NCI-H2171 (cell line): ENCODE measurements at regions not wholly inside any gene's neighbourhood (a gene's known extent, or its start where the extent isn't known, plus 50 kb on each side); places are given as distances from the start of the nearest gene placed in this dataset.

ENCODE experiments used
- DNase-seq: peaks from one replicate; lab custom pipeline; 2025; lab: John Stamatoyannopoulos, UW

DNA sequence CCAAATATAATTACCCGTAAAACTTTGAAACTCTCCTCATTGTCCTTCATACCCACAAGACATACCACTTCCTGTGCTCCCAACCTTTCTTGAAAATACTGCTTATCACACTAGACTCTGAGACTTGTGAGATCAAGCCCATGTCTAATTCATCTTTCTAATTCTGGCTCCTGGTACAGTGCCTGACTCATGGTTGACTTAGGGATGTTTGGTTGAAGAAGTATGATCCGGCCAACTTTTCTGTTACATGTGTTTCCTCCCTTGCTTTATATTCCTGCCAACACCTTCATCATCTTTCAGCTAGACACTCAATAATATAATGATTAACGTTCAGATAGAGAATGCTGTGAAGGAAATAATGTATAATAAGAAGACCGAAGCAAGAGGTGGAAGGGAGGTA, 58.2 kb downstream of the MEX3B start:
- DNase-seq = no peak

DNA sequence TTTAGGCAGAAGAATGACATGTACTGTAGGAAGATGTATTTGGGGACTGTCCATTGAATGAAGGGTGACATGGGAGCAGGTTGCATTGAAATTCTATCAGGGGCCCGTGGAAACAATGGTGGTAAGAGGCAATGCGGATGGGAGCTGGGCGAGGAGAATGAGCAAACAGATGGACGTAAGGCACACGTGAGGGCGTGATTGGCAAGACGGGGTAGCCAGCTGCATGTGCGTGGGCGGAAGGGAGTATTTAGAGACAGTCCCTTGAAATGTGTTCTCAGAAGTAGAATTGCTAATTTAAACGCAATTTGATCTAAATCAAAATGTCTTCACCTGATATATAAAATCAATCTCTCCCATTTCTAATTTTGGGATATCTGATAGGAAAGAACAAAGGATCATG, 62.3 kb downstream of the MEX3B start:
- no peak for DNase-seq

DNA sequence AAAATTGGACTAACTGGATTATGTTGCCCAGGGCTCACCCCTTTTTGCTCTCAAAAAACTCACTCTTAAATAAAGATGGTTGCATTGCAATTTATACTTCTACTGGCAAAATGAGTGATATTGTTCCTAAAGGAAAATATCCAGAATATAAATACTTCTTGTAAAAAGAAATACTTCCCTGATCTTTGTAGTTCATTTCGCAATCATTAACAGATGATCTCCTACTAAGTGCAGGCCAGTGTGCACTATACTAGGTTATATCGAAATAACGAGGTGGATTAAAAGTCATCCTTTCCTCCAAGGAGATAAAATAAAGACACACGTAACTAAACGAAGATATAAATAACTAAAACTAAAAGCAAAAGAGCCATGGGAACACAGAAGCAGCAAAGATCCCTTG, 63.0 kb downstream of the MEX3B start:
- no peak for DNase-seq

GRCh38 chr15:81981908-81982307, 63.9 kb downstream of the MEX3B start:
- no peak for DNase-seq

DNA sequence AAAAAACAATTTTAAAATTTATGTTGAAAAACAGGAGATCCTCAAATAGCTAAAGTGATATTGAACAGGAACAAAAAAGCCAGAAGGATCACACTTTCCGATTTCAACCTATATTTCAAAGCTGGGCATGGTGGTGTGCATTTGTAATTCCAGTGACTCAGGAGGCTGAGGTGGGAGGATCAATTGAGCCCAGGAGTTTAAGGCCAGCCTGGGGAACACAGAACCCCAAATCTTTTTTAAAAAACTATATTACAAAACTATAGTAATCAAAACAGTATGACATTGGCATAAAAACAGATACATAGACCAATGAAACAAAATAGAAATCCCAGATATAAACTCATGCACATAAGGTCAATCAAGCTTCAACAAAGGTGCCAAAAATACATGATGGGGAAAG, 68.4 kb downstream of the MEX3B start:
- DNase-seq = no peak

GRCh38 chr15:81968691-81969090, 77.1 kb downstream of the MEX3B start:
- no peak for DNase-seq

DNA sequence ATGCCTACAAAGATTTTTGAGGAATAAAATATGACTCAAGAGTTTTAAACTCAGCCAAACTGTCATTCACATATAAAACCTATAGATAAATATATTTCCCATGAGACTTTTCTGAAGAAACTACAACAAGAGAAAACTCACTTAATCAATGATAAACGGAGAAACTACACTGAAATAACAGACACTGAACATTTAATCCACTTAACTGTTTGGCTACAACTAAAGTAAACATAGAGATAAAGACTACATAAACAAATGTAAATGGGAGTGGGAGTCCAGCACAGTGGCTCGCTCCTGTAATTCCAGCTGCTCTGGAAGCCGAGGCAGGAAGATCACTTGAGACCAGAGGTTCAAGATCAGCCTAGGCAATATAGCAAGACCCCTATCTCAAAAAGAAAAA, 79.2 kb downstream of the MEX3B start:
- DNase-seq = no peak

DNA sequence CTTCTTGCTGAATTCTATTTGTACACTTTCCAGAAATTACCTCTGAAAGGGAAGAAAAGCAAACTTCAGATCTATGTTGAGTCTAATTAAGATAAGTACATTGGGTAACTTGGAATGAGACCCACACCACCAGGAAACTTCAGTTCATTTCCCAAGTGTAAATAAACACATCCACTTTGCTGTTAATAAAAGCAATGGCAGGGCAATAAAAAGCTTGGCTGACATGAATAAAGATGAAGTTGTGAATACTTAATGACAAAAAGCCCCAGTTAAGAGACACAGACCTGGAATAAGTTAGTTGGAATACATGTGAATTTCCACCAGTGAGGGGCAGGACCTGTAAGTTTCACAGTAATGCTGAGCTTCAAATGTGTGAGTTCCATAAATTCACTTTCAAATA, 83.3 kb downstream of the MEX3B start:
- DNase-seq = no peak

GRCh38 chr15:81959196-81959595, 86.6 kb downstream of the MEX3B start:
- no peak for DNase-seq

DNA sequence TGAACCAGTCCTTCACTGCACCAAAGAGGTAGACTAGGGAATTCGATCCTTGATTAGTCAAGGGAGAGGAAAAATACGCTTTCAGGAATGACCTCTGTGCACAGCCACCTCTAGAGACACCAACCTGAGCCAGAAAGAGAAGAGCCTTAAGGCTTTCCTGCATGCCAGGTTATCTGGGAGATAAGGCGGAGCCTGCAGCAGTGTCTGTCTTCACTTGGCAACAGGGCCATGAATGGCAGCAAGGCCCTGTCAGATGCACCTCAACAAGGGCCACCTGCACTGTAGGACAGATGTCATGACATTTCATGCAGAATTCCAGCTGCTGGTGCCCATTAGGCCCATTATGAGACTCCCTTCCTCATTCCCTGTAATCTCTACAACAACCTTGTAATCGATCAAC, 88.1 kb downstream of the MEX3B start:
- no peak for DNase-seq

GRCh38 chr15:81955382-81956062, 90.3 kb downstream of the MEX3B start:
- no peak for DNase-seq

GRCh38 chr15:81954158-81954783, 91.5 kb downstream of the MEX3B start:
- DNase-seq = no peak

- DNase-seq = no peak
Observed at GRCh38 chr15:81950841-81951414, 94.9 kb downstream of the MEX3B start.

- DNase-seq = no peak
Observed at GRCh38 chr15:81948751-81949150, 97.1 kb downstream of the MEX3B start.

- DNase-seq = no peak
Observed at GRCh38 chr15:81948222-81948621, 97.6 kb downstream of the MEX3B start.

- DNase-seq = no peak
Observed at GRCh38 chr15:81947548-81947947, 98.3 kb downstream of the MEX3B start.

- no peak for DNase-seq
Observed at GRCh38 chr15:81945014-81945615, 100.7 kb downstream of the MEX3B start.

- no peak for DNase-seq
Observed at GRCh38 chr15:81942655-81943195, 103.1 kb downstream of the MEX3B start.

DNA sequence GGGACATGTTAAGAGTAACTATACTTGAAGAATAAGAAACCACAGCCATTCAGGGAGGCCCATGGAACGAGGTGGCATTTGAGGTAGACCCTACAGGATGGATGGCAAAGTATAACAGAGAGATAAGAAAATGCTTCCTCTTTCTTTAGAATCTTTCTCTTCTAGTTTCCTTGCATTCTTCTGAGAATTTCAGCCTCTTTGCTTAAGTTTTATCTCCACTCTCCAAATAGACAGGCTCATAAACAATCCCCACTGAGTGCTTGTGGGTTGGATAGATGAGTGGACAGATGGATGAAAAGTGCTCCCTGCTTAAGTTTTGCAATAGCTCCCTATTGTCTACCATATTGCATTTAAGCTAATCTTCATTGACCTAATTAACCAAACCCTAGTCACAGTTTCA, 103.7 kb downstream of the MEX3B start:
- DNase-seq = no peak

DNA sequence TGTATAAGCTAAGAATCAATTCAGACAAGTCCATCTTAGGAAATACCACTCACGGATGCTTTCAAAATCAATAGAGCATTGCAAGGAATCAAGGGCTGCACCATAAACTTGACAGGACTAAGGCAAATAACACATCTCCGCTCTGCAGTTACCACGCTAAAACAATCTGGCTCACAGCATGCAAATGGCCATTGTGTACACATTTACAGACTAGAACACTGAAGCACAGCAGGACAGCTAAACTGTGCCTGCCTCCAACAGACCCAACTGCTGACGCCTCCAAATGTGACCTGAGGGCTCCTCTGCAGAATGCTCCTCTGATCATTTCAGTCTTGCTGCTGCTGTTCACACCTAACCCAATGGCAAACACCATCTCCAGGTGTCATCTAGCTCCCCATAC, 104.3 kb downstream of the MEX3B start:
- no peak for DNase-seq

- no peak for DNase-seq
Observed at GRCh38 chr15:81940467-81941451, 105.1 kb downstream of the MEX3B start.
